ENCODE measurements at regions not wholly inside any gene's neighbourhood (a gene's known extent, or its start where the extent isn't known, plus 50 kb on each side); places are given as distances from the start of the nearest gene placed in this dataset.
"Not testable (repeated sequence)": the region's sequence is repeated elsewhere in the genome, so short reads cannot be mapped to it uniquely, and the experiment has no call there.

GRCh38 chr2:215861607-215862350 is 151.6 kb downstream of the MREG start:
- ATAC-seq, result no peak
- H3K4me1 Mint-ChIP-seq, result no peaks in the 10 kb centered on the region
- no peak overlapping the region for H3K4me3 Mint-ChIP-seq
- H3K27me3 Mint-ChIP-seq, result peaks cover 13% of the 10 kb centered on the region
- ChIA-PET CTCF (no interaction called here), POLR2A (no interaction called here)
- no peaks in the 10 kb centered on the region for H3K36me3 Mint-ChIP-seq (ENCODE audit: low read depth)
- intact Hi-C loops (cut with DNase I, micrococcal nuclease), result no loop called here
- no peak overlapping the region for H3K27ac Mint-ChIP-seq
- no peak for DNase-seq
- no peaks in the 10 kb centered on the region for H3K9me3 Mint-ChIP-seq (ENCODE audit: low read depth)

- peaks cover 2% of the 10 kb centered on the region for H3K9me3 Mint-ChIP-seq (ENCODE audit: low read depth)
Measured at GRCh38 chr2:215856080-215856479, 157.3 kb downstream of the MREG start.

GRCh38 chr2:215855308-215855707 is 158.0 kb downstream of the MREG start:
- H3K4me1 Mint-ChIP-seq; POLR2A ChIA-PET; H3K27ac Mint-ChIP-seq; ATAC-seq; intact Hi-C loops (cut with DNase I, micrococcal nuclease); H3K9me3 Mint-ChIP-seq (ENCODE audit: low read depth); DNase-seq; H3K27me3 Mint-ChIP-seq; H3K4me3 Mint-ChIP-seq; H3K36me3 Mint-ChIP-seq (ENCODE audit: low read depth): not testable (repeated sequence)
- CTCF ChIA-PET, result interaction anchor here (0.7 kb wide), 1 partner anchor 17 kb away, joined by 3 read pairs; no protein-coding TSS in a partner anchor

More at GRCh38 chr2:215856080-215856479, 157.3 kb downstream of the MREG start:
- H3K4me1 Mint-ChIP-seq, result no peaks in the 10 kb centered on the region
- H3K4me3 Mint-ChIP-seq, result no peak overlapping the region
- intact Hi-C loops (cut with DNase I, micrococcal nuclease), result no loop called here
- no peak overlapping the region for H3K27ac Mint-ChIP-seq
- ATAC-seq (no peak), DNase-seq (no peak)
- POLR2A ChIA-PET, result no interaction called here
- CTCF ChIA-PET, result no interaction called here
- no peaks in the 10 kb centered on the region for H3K36me3 Mint-ChIP-seq (ENCODE audit: low read depth)
- H3K27me3 Mint-ChIP-seq, result peaks cover 2% of the 10 kb centered on the region

GRCh38 chr2:215854008-215854407 is 159.3 kb downstream of the MREG start:
- no peak for DNase-seq
- Mint-ChIP-seq H3K36me3 (ENCODE audit: low read depth) (no peaks in the 10 kb centered on the region), H3K9me3 (ENCODE audit: low read depth) (peaks cover 2% of the 10 kb centered on the region), H3K27ac (no peak overlapping the region), H3K27me3 (peaks cover 2% of the 10 kb centered on the region), H3K4me3 (no peak overlapping the region), H3K4me1 (no peaks in the 10 kb centered on the region)
- POLR2A ChIA-PET, result no interaction called here
- ATAC-seq, result no peak
- CTCF ChIA-PET, result no interaction called here
- intact Hi-C loops (cut with DNase I, micrococcal nuclease), result no loop called here

- intact Hi-C loops (cut with DNase I, micrococcal nuclease), result no loop called here
- H3K27me3 Mint-ChIP-seq, result peaks cover 5% of the 10 kb centered on the region
- no peaks in the 10 kb centered on the region for H3K4me1 Mint-ChIP-seq
- ChIA-PET POLR2A (no interaction called here), CTCF (no interaction called here)
- H3K36me3 Mint-ChIP-seq (ENCODE audit: low read depth), result no peaks in the 10 kb centered on the region
- H3K27ac Mint-ChIP-seq, result no peak overlapping the region
- H3K4me3 Mint-ChIP-seq, result no peak overlapping the region
- peaks cover 2% of the 10 kb centered on the region for H3K9me3 Mint-ChIP-seq (ENCODE audit: low read depth)
- DNase-seq, result no peak
- ATAC-seq, result no peak
Measured at GRCh38 chr2:215851696-215852095, 161.7 kb downstream of the MREG start.

GRCh38 chr2:215851082-215851481 is 162.3 kb downstream of the MREG start:
- DNase-seq, result no peak

GRCh38 chr2:215850380-215850779 is 163.0 kb downstream of the MREG start:
- Mint-ChIP-seq H3K9me3 (ENCODE audit: low read depth) (peaks cover 2% of the 10 kb centered on the region), H3K27ac (no peak overlapping the region), H3K4me1 (peaks cover 4% of the 10 kb centered on the region), H3K4me3 (no peak overlapping the region), H3K36me3 (ENCODE audit: low read depth) (no peaks in the 10 kb centered on the region), H3K27me3 (peaks cover 5% of the 10 kb centered on the region)
- ATAC-seq (no peak), DNase-seq (no peak)
- CTCF ChIA-PET, result no interaction called here
- intact Hi-C loops (cut with DNase I, micrococcal nuclease), result no loop called here
- POLR2A ChIA-PET, result no interaction called here

More at GRCh38 chr2:215851082-215851481, 162.3 kb downstream of the MREG start:
- peaks cover 2% of the 10 kb centered on the region for H3K4me1 Mint-ChIP-seq
- ATAC-seq, result no peak
- intact Hi-C loops (cut with DNase I, micrococcal nuclease), result no loop called here
- CTCF ChIA-PET, result interaction anchor here (0.6 kb wide), 1 partner anchor 718 kb away, joined by 3 read pairs; no protein-coding TSS in a partner anchor
- peaks cover 5% of the 10 kb centered on the region for H3K27me3 Mint-ChIP-seq
- H3K27ac Mint-ChIP-seq, result no peak overlapping the region
- H3K4me3 Mint-ChIP-seq, result no peak overlapping the region
- H3K9me3 Mint-ChIP-seq (ENCODE audit: low read depth), result peaks cover 2% of the 10 kb centered on the region
- no peaks in the 10 kb centered on the region for H3K36me3 Mint-ChIP-seq (ENCODE audit: low read depth)
- POLR2A ChIA-PET, result no interaction called here

- Mint-ChIP-seq H3K36me3 (ENCODE audit: low read depth) (no peaks in the 10 kb centered on the region), H3K4me1 (peaks cover 4% of the 10 kb centered on the region), H3K27ac (no peak overlapping the region), H3K4me3 (no peak overlapping the region), H3K27me3 (peaks cover 5% of the 10 kb centered on the region), H3K9me3 (ENCODE audit: low read depth) (peaks cover 2% of the 10 kb centered on the region)
- ChIA-PET POLR2A (no interaction called here), CTCF (interaction anchor here (0.6 kb wide), 1 partner anchor 576 kb away, joined by 3 read pairs; no protein-coding TSS in a partner anchor)
- no peak for ATAC-seq
- no peak for DNase-seq
- intact Hi-C loops (cut with DNase I, micrococcal nuclease), result no loop called here
Measured at GRCh38 chr2:215849771-215850170, 163.6 kb downstream of the MREG start.

- H3K27ac Mint-ChIP-seq, result no peak overlapping the region
- no peak overlapping the region for H3K4me3 Mint-ChIP-seq
- peaks cover 4% of the 10 kb centered on the region for H3K4me1 Mint-ChIP-seq
- intact Hi-C loops (cut with DNase I, micrococcal nuclease), result no loop called here
- POLR2A ChIA-PET, result no interaction called here
- no peak for ATAC-seq
- peaks cover under 1% of the 10 kb centered on the region for H3K9me3 Mint-ChIP-seq (ENCODE audit: low read depth)
- H3K36me3 Mint-ChIP-seq (ENCODE audit: low read depth), result no peaks in the 10 kb centered on the region
- peaks cover 5% of the 10 kb centered on the region for H3K27me3 Mint-ChIP-seq
- DNase-seq, result no peak
- CTCF ChIA-PET, result no interaction called here
Measured at GRCh38 chr2:215848698-215849097, 164.7 kb downstream of the MREG start.

- Mint-ChIP-seq H3K27ac (no peak overlapping the region), H3K4me3 (no peak overlapping the region), H3K9me3 (ENCODE audit: low read depth) (no peaks in the 10 kb centered on the region), H3K4me1 (peaks cover 4% of the 10 kb centered on the region), H3K27me3 (peaks cover 5% of the 10 kb centered on the region), H3K36me3 (ENCODE audit: low read depth) (no peaks in the 10 kb centered on the region)
- POLR2A ChIA-PET, result no interaction called here
- intact Hi-C loops (cut with DNase I, micrococcal nuclease), result no loop called here
- ATAC-seq (no peak), DNase-seq (no peak)
- CTCF ChIA-PET, result no interaction called here
Measured at GRCh38 chr2:215848146-215848545, 165.2 kb downstream of the MREG start.

- CTCF ChIA-PET, result no interaction called here
- intact Hi-C loops (cut with DNase I, micrococcal nuclease), result no loop called here
- H3K27ac Mint-ChIP-seq, result no peak overlapping the region
- POLR2A ChIA-PET, result no interaction called here
- H3K27me3 Mint-ChIP-seq, result peaks cover 5% of the 10 kb centered on the region
- no peak overlapping the region for H3K4me3 Mint-ChIP-seq
- H3K9me3 Mint-ChIP-seq (ENCODE audit: low read depth), result no peaks in the 10 kb centered on the region
- no peak for DNase-seq
- no peak for ATAC-seq
- H3K4me1 Mint-ChIP-seq, result peaks cover 4% of the 10 kb centered on the region
- H3K36me3 Mint-ChIP-seq (ENCODE audit: low read depth), result no peaks in the 10 kb centered on the region
Measured at GRCh38 chr2:215847718-215848117, 165.6 kb downstream of the MREG start.

GRCh38 chr2:215847056-215847455 is 166.3 kb downstream of the MREG start:
- no peak for ATAC-seq
- Mint-ChIP-seq H3K9me3 (ENCODE audit: low read depth) (no peaks in the 10 kb centered on the region), H3K4me3 (no peak overlapping the region), H3K36me3 (ENCODE audit: low read depth) (no peaks in the 10 kb centered on the region), H3K4me1 (peaks cover 4% of the 10 kb centered on the region), H3K27ac (no peak overlapping the region), H3K27me3 (peaks cover 5% of the 10 kb centered on the region)
- CTCF ChIA-PET, result no interaction called here
- intact Hi-C loops (cut with DNase I, micrococcal nuclease), result no loop called here
- no peak for DNase-seq
- POLR2A ChIA-PET, result no interaction called here
